HEK293 (cell line): ENCODE measurements at regions not wholly inside any gene's neighbourhood (a gene's known extent, or its start where the extent isn't known, plus 50 kb on each side); places are given as distances from the start of the nearest gene placed in this dataset.

Experiments
- CTCF ChIA-PET: fragments of 350-600 bp; formaldehyde crosslinking; extraction: SDS; loops from one replicate; lab custom pipeline; 2021; ENCODE audit warnings: antibody characterized with exemption; lab: Yijun Ruan, JAX
- POLR2A ChIA-PET: fragments of 300-600 bp; formaldehyde crosslinking; extraction: SDS; loops from one replicate; lab custom pipeline; 2020; ENCODE audit warnings: antibody characterized with exemption, inconsistent platforms; lab: Yijun Ruan, JAX
- H3K27ac ChIP-seq: fragments of 200-500 bp; sonication (Bioruptor generic); 2 replicates; pipeline ENCODE4 v1.5.1; 2014; ENCODE audit warnings: low read depth, low read length, control low read depth, inconsistent platforms; ENCODE audit errors: extremely low read depth
- H3K36me3 ChIP-seq, 2 experiments: fragments of 200-500 bp in 1 of 2; sonication (Bioruptor generic) in 1 of 2; 1 replicate in 1 of 2; 2 replicates in 1 of 2; pipeline ENCODE4 v1.5.1; 2014 to 2017; ENCODE audit warnings: inconsistent platforms in 2 of 2, low read length in 2 of 2; ENCODE audit not compliant: control insufficient read depth in 2 of 2, insufficient read depth in 1 of 2
- H3K4me1 ChIP-seq: fragments of 200-500 bp; sonication (Bioruptor generic); 2 replicates; pipeline ENCODE4 v1.5.1; 2014; ENCODE audit warnings: mild to moderate bottlenecking, low read length, inconsistent platforms; ENCODE audit not compliant: control insufficient read depth, insufficient read depth
- H3K4me3 ChIP-seq: 2 replicates; pipeline ENCODE4 v1.5.1; 2011; ENCODE audit warnings: low read depth, mild to moderate bottlenecking, control low read depth, low read length, moderate library complexity
- H3K9me3 ChIP-seq: fragments of 200-500 bp; sonication (Bioruptor generic); 2 replicates; pipeline ENCODE4 v1.5.1; 2014; ENCODE audit warnings: low read depth, low read length, inconsistent platforms; ENCODE audit not compliant: control insufficient read depth, insufficient read depth
- PRDM6 ChIP-seq: fragments of 450-650 bp; formaldehyde crosslinking; IDR thresholded peaks from 2 replicates; pipeline ENCODE4 v1.5.1; 2017; ENCODE audit warnings: missing biosample characterization, missing genetic modification characterization
- SALL2 ChIP-seq: fragments of 450-650 bp; formaldehyde crosslinking; IDR thresholded peaks from 2 replicates; pipeline ENCODE4 v1.5.0; 2017; ENCODE audit warnings: missing biosample characterization, mild to moderate bottlenecking, missing genetic modification characterization, borderline replicate concordance
- ZBTB20 ChIP-seq: fragments of 450-650 bp; formaldehyde crosslinking; IDR thresholded peaks from 2 replicates; pipeline ENCODE4 v1.5.1; 2016; ENCODE audit warnings: missing biosample characterization, missing genetic modification characterization
- ZNF148 ChIP-seq: fragments of 450-650 bp; formaldehyde crosslinking; IDR thresholded peaks from 2 replicates; pipeline ENCODE4 v1.5.0; 2017; ENCODE audit warnings: missing biosample characterization, missing genetic modification characterization, borderline replicate concordance
- ZNF202 ChIP-seq: fragments of 450-650 bp; formaldehyde crosslinking; IDR thresholded peaks from 2 replicates; pipeline ENCODE4 v1.5.1; 2016; ENCODE audit warnings: missing biosample characterization, missing genetic modification characterization, borderline replicate concordance
- ZNF23 ChIP-seq: fragments of 450-650 bp; formaldehyde crosslinking; IDR thresholded peaks from 2 replicates; pipeline ENCODE4 v1.5.1; 2016; ENCODE audit warnings: missing biosample characterization, missing genetic modification characterization, borderline replicate concordance
- ZNF274 ChIP-seq, 2 experiments: fragments of 200-500 bp in 1 of 2; fragments of 450-650 bp in 1 of 2; sonication (Bioruptor generic) in 1 of 2; formaldehyde crosslinking in 1 of 2; IDR thresholded peaks; 2 replicates each; pipeline versions ENCODE4 v1.5.1 to v1.6.1; 2014 to 2016; ENCODE audit warnings: borderline replicate concordance in 1 of 2, inconsistent platforms in 1 of 2, low read length in 1 of 2, missing biosample characterization in 1 of 2, missing genetic modification characterization in 1 of 2
- ZNF292 ChIP-seq: fragments of 450-650 bp; formaldehyde crosslinking; IDR thresholded peaks from 2 replicates; pipeline ENCODE4 v1.5.1; 2016; ENCODE audit warnings: low read depth, missing biosample characterization, missing genetic modification characterization, borderline replicate concordance
- ZNF302 ChIP-seq: fragments of 450-650 bp; formaldehyde crosslinking; IDR thresholded peaks from 2 replicates; pipeline ENCODE4 v1.5.1; 2016; ENCODE audit warnings: missing biosample characterization, missing genetic modification characterization, low read depth
- ZNF37A ChIP-seq: fragments of 450-650 bp; IDR thresholded peaks from 2 replicates; pipeline ENCODE4 v1.5.1; 2018; ENCODE audit warnings: missing biosample characterization, missing genetic modification characterization
- ZNF398 ChIP-seq: fragments of 450-650 bp; formaldehyde crosslinking; IDR thresholded peaks from 2 replicates; pipeline ENCODE4 v1.5.1; 2017; ENCODE audit warnings: missing biosample characterization, missing genetic modification characterization
- ZNF510 ChIP-seq: fragments of 450-650 bp; formaldehyde crosslinking; IDR thresholded peaks from 2 replicates; pipeline ENCODE4 v1.5.1; 2018; ENCODE audit warnings: mild to moderate bottlenecking, missing genetic modification characterization, missing biosample characterization; ENCODE audit not compliant: insufficient replicate concordance
- ZNF629 ChIP-seq: fragments of 450-650 bp; formaldehyde crosslinking; IDR thresholded peaks from 2 replicates; pipeline ENCODE4 v1.5.1; 2017; ENCODE audit warnings: missing biosample characterization, missing genetic modification characterization
- ZNF639 ChIP-seq: fragments of 450-650 bp; formaldehyde crosslinking; IDR thresholded peaks from 2 replicates; pipeline ENCODE4 v1.5.1; 2016; ENCODE audit warnings: missing biosample characterization, missing genetic modification characterization
- ZNF645 ChIP-seq: fragments of 450-650 bp; formaldehyde crosslinking; IDR thresholded peaks from 2 replicates; pipeline ENCODE4; 2016; ENCODE audit warnings: missing biosample characterization, missing genetic modification characterization
- ZNF664 ChIP-seq: fragments of 450-650 bp; formaldehyde crosslinking; IDR thresholded peaks from 2 replicates; pipeline ENCODE4 v1.5.1; 2016; ENCODE audit warnings: missing biosample characterization, missing genetic modification characterization
- ZNF670 ChIP-seq: fragments of 450-650 bp; formaldehyde crosslinking; IDR thresholded peaks from 2 replicates; pipeline ENCODE4 v1.5.1; 2016; ENCODE audit warnings: missing biosample characterization, missing genetic modification characterization, low read depth
- ZNF701 ChIP-seq: fragments of 450-650 bp; formaldehyde crosslinking; IDR thresholded peaks from 2 replicates; pipeline ENCODE4 v1.5.1; 2016; ENCODE audit warnings: missing biosample characterization, missing genetic modification characterization
- ZNF704 ChIP-seq: fragments of 450-650 bp; formaldehyde crosslinking; IDR thresholded peaks from 2 replicates; pipeline ENCODE4 v1.5.1; 2016; ENCODE audit warnings: missing biosample characterization, missing genetic modification characterization
- ZNF830 ChIP-seq: fragments of 450-650 bp; IDR thresholded peaks from 2 replicates; pipeline ENCODE4 v1.5.0; 2018; ENCODE audit warnings: missing biosample characterization, missing genetic modification characterization, low read depth, mild to moderate bottlenecking, moderate library complexity

GRCh38 chr18:70848329-70848728 lies 559.5 kb downstream of the SOCS6 start:
- H3K4me1 ChIP-seq: no peaks in the 10 kb centered on the region
- H3K27ac ChIP-seq: no peak overlapping the region
- no peak overlapping the region for H3K4me3 ChIP-seq
- H3K36me3 ChIP-seq: no peaks in the 10 kb centered on the region
- ChIA-PET CTCF (no interaction called here), POLR2A (no interaction called here)
- TF ChIP-seq ZNF274 (IDR thresholded peaks at IDR 0.05; ENCODE audit: low read length) (no peak), ZNF274 (tag by site-specific recombination; IDR thresholded peaks at IDR 0.05; ENCODE audit: borderline replicate concordance) (no peak), ZNF704 (no peak), ZNF292 (tag by site-specific recombination) (no peak), ZNF37A (tag by site-specific recombination) (no peak), ZNF701 (no peak), ZNF629 (tag by site-specific recombination) (no peak), ZNF23 (tag by site-specific recombination) (no peak), ZNF664 (tag by site-specific recombination) (no peak), ZNF645 (tag by site-specific recombination) (no peak), ZNF670 (tag by site-specific recombination) (no peak), PRDM6 (tag by site-specific recombination) (no peak), ZNF398 (no peak), ZNF202 (tag by site-specific recombination) (no peak), ZNF302 (tag by site-specific recombination) (no peak), ZNF510 (tag by site-specific recombination) (no peak), ZNF639 (tag by site-specific recombination) (no peak), ZNF830 (tag by site-specific recombination) (no peak)
- H3K9me3 ChIP-seq: no peaks in the 10 kb centered on the region

- no peak overlapping the region for H3K27ac ChIP-seq
- no peak overlapping the region for H3K4me3 ChIP-seq
- TF ChIP-seq SALL2 (tag by site-specific recombination): no peak
- no peak for TF ChIP-seq ZNF148
- TF ChIP-seq ZBTB20 (tag by site-specific recombination): no peak
- no peak for TF ChIP-seq ZNF398
Measured at GRCh38 chr18:70840649-70841048, 551.8 kb downstream of the SOCS6 start.

More at GRCh38 chr18:70840649-70841048, 551.8 kb downstream of the SOCS6 start:
- ChIA-PET CTCF (no interaction called here), POLR2A (no interaction called here)
- Histone ChIP-seq H3K4me1 (no peaks in the 10 kb centered on the region), H3K36me3 (no peaks in the 10 kb centered on the region), H3K9me3 (no peaks in the 10 kb centered on the region)
